K562 (cell line): ENCODE measurements at regions not wholly inside any gene's neighbourhood (a gene's known extent, or its start where the extent isn't known, plus 50 kb on each side); places are given as distances from the start of the nearest gene placed in this dataset.

Source experiments
- ATF7 ChIP-seq: fragments of 450-650 bp; IDR thresholded peaks from 2 replicates; pipeline ENCODE4 v1.7.1; 2014; ENCODE audit warnings: mild to moderate bottlenecking, moderate library complexity
- GATA2 ChIP-seq: sonication (generic); formaldehyde crosslinking; IDR thresholded peaks from 2 replicates; pipeline ENCODE4 v1.4.0; 2020; ENCODE audit warnings: mild to moderate bottlenecking, missing genetic modification reagents
- PHF21A ChIP-seq: fragments of 450-650 bp; IDR thresholded peaks from 2 replicates; pipeline ENCODE4 v1.6.1; 2017; ENCODE audit warnings: low read depth, borderline replicate concordance
- ZFP36 ChIP-seq: fragments of 150-350 bp; IDR thresholded peaks from 2 replicates; pipeline ENCODE4 v1.6.1; 2018; ENCODE audit warnings: low read length, low read depth; ENCODE audit not compliant: partially characterized antibody
- TF ChIP-seq, protein P1 (sequence below): sonication (generic); formaldehyde crosslinking; IDR thresholded peaks from 2 replicates; pipeline ENCODE4 v1.8.1; 2023; ENCODE audit warnings: mild to moderate bottlenecking, missing genetic modification reagents

DNA sequence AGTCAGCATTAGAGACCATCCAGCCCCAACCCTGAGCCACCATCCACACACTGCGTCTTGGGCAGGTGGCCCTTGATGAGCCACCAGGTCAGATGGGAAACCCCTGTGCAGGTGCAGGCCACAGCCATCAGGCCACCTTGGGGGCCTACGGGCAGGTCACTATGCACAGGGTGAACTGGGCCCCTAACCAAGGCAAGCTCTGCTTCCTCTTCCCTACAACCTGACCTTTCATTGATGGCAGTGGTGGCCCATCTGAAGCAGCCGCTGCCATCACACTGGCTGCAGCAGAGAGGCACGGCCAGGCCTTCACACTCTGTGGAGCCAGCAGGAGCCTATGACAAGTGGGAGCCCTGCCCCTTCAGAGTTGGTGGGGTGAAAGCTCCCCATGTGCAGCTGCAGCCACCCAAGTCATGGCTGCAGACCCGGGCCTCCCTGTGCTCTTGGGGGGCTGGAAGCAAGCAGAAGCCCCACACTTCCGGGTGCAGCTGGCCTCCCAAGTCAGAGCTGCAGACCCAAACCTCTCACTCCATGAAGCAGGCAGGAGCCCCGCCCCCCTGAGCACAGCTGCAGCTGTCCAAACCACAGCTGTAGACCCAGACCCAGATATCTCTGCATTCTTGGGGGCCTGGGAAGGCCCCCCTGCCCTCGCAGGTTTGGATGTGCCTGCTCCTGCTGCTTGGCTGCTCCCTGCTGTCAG lies 681.5 kb downstream of the MATN1 start:
- no peak for TF ChIP-seq GATA2 (CRISPR knock-in tag)
- TF ChIP-seq ZFP36, result no peak
- TF ChIP-seq, protein P1, sequence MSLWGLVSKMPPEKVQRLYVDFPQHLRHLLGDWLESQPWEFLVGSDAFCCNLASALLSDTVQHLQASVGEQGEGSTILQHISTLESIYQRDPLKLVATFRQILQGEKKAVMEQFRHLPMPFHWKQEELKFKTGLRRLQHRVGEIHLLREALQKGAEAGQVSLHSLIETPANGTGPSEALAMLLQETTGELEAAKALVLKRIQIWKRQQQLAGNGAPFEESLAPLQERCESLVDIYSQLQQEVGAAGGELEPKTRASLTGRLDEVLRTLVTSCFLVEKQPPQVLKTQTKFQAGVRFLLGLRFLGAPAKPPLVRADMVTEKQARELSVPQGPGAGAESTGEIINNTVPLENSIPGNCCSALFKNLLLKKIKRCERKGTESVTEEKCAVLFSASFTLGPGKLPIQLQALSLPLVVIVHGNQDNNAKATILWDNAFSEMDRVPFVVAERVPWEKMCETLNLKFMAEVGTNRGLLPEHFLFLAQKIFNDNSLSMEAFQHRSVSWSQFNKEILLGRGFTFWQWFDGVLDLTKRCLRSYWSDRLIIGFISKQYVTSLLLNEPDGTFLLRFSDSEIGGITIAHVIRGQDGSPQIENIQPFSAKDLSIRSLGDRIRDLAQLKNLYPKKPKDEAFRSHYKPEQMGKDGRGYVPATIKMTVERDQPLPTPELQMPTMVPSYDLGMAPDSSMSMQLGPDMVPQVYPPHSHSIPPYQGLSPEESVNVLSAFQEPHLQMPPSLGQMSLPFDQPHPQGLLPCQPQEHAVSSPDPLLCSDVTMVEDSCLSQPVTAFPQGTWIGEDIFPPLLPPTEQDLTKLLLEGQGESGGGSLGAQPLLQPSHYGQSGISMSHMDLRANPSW (CRISPR knock-in tag), result no peak
- no peak for TF ChIP-seq ATF7
- TF ChIP-seq PHF21A, result no peak
